ENCODE measurements at regions not wholly inside any gene's neighbourhood (a gene's known extent, or its start where the extent isn't known, plus 50 kb on each side); places are given as distances from the start of the nearest gene placed in this dataset.

GRCh38 chr5:90133941-90134340, 275.6 kb downstream of the CETN3 start:
- TF ChIP-seq, protein P1, sequence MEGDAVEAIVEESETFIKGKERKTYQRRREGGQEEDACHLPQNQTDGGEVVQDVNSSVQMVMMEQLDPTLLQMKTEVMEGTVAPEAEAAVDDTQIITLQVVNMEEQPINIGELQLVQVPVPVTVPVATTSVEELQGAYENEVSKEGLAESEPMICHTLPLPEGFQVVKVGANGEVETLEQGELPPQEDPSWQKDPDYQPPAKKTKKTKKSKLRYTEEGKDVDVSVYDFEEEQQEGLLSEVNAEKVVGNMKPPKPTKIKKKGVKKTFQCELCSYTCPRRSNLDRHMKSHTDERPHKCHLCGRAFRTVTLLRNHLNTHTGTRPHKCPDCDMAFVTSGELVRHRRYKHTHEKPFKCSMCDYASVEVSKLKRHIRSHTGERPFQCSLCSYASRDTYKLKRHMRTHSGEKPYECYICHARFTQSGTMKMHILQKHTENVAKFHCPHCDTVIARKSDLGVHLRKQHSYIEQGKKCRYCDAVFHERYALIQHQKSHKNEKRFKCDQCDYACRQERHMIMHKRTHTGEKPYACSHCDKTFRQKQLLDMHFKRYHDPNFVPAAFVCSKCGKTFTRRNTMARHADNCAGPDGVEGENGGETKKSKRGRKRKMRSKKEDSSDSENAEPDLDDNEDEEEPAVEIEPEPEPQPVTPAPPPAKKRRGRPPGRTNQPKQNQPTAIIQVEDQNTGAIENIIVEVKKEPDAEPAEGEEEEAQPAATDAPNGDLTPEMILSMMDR (conservative IDR thresholded peaks at IDR 0.05; ENCODE audit: low read length): no peak
- TF ChIP-seq EZH2phosphoT487 (IDR thresholded peaks at IDR 0.05; ENCODE audit: borderline replicate concordance, low read depth, low read length): no peak

All from OCI-LY7 (cell line).